Coronary artery (tissue), 2 donors: ENCODE measurements at regions not wholly inside any gene's neighbourhood (a gene's known extent, or its start where the extent isn't known, plus 50 kb on each side); places are given as distances from the start of the nearest gene placed in this dataset.
"Not testable (repeated sequence)": the region's sequence is repeated elsewhere in the genome, so short reads cannot be mapped to it uniquely, and the experiment has no call there.

Source experiments
- DNase-seq: peaks from one replicate; pipeline ENCODE4 v3.0.0-alpha.2; 2017; ENCODE audit warnings: low spot score
- H3K27ac ChIP-seq, 2 donors: fragments of 200-600 bp; sonication (generic); one replicate each; pipeline ENCODE4 v1.5.1; 2016 to 2019
- H3K4me3 ChIP-seq: fragments of 200-600 bp; sonication (generic); 2 replicates; pipeline ENCODE4 v1.5.1; 2016; ENCODE audit warnings: mild to moderate bottlenecking, moderate library complexity
- CTCF ChIP-seq: fragments of 200-600 bp; sonication (generic); IDR thresholded peaks from one replicate; pipeline ENCODE4 v1.5.1; 2019; ENCODE audit warnings: antibody characterized with exemption

GRCh38 chr9:24901319-24901718, 355.6 kb upstream of the IZUMO3 start:
- no peak overlapping the region for H3K27ac ChIP-seq
- H3K4me3 ChIP-seq: no peak overlapping the region
- DNase-seq: no peak
- TF ChIP-seq CTCF: no peak

DNA sequence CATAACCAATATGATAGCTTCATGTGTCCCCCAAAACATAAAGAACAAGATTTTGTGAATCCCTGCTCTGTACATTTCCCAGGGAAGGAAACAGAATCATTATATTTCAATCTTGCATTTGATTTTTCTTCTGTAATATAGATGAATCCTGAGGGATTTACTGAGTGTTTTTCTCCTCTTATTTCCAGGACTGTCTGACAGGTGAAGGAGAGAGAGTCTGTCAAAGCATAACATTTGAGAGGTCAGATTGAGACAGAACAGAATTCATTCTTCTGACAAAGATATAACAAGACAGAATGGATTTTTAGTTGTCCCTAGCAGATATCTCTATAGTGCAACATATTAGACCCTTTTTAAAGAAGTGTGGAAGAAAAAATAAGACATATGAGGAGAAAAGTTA, 354.5 kb upstream of the IZUMO3 start:
- DNase-seq: no peak
- H3K4me3 ChIP-seq: no peak overlapping the region
- H3K27ac ChIP-seq: no peak overlapping the region
- TF ChIP-seq CTCF: no peak

DNA sequence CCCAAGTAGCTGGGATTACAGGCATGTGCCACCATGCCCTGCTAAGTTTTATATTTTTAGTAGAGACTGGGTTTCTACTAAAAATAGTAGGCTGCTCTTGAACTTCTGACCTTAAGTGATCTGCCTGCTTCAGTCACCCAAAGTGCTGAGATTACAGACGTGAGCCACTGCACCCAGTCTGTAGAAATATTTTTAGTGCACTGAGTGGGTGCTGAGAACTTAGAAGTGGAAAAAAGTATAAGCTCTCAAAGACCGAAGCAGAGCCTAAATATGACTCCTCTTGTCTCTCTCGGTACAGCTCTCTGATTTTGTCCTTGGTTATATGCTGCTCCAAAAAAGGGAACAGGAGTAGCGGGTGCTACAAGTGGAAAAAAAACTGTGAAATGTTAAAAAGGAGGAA, 353.8 kb upstream of the IZUMO3 start:
- Histone ChIP-seq H3K4me3 (no peak overlapping the region), H3K27ac (no peak overlapping the region)
- no peak for DNase-seq
- TF ChIP-seq CTCF: no peak

DNA sequence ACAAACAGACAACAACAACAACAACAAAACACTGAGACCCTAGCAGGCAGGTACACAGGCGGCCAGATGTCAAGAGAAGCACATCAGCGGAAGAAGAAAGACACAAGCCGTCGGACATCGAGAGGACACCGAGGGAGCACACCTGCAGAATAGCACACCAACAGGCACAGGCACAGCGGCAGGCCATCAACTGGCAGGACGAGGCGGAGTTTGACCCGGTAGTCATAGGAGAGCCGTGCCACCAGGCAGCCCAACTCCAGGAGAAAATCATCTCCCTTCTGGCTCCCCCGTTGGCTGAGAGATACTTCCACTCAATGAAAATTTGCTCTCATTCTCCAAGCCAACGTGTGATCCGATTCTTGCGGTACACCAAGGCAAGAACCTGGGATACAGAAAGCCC, 352.1 kb upstream of the IZUMO3 start:
- DNase-seq: no peak
- no peak overlapping the region for H3K4me3 ChIP-seq
- no peak overlapping the region for H3K27ac ChIP-seq
- no peak for TF ChIP-seq CTCF

DNA sequence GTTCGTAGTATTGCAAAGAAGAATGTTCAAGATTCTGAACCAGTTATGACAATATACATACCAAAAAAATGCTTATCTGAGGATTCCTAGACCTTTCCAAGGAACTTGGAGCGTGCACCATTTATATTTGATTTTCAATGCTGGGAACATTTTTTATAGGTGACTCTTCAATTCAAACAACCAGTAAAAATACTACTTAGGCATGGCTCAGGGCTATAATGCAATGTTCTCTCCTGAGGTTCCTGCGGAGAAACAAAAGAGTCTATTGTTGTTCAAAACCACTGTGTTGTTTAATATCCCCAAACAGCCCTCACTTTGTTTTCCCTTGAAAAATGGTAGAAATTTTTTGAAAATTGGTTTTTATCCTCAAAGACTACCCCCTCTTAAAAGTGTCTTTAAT, 335.7 kb upstream of the IZUMO3 start:
- no peak overlapping the region for H3K4me3 ChIP-seq
- no peak for DNase-seq
- TF ChIP-seq CTCF: no peak
- no peak overlapping the region for H3K27ac ChIP-seq

GRCh38 chr9:24879591-24879990, 333.9 kb upstream of the IZUMO3 start:
- DNase-seq: no peak
- TF ChIP-seq CTCF: no peak
- Histone ChIP-seq H3K4me3 (no peak overlapping the region), H3K27ac (no peak overlapping the region)

GRCh38 chr9:24856601-24857000, 310.9 kb upstream of the IZUMO3 start:
- DNase-seq, H3K27ac ChIP-seq, H3K4me3 ChIP-seq: not testable (repeated sequence)
